ENCODE measurements at regions not wholly inside any gene's neighbourhood (a gene's known extent, or its start where the extent isn't known, plus 50 kb on each side); places are given as distances from the start of the nearest gene placed in this dataset.

DNA sequence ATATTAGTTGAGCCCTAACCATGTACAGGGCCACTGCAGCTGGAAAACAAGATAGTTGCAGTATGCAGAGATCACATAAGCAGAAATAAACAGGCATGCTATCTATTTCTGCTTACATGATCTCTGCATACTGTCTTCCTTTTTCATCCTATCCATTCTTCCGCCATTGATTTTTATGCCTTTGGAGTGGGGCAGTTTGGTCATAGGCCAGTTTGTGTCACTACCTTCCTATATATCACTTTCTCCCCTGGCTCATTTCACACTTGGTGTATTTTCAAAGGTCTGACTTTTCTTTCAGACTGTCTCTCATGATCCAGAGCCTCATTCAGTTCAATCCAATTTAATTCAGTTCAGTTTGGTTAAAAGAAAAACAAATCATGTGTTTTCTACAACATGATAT is 829.6 kb downstream of the KCNA4 start:
- Histone ChIP-seq H3K27ac (ENCODE audit: low read depth, low read length) (no peak overlapping the region), H3K9me3 (ENCODE audit: insufficient read depth, low read length) (no peaks in the 10 kb centered on the region), H3K4me3 (ENCODE audit: insufficient read depth, low read length, poor library complexity, severe bottlenecking) (no peak overlapping the region), H3K9me2 (replicated peaks; ENCODE audit: insufficient read depth, low read length) (no peaks in the 10 kb centered on the region), H4K20me1 (ENCODE audit: low read depth, low read length) (no peaks in the 10 kb centered on the region), H2AFZ (ENCODE audit: low read depth, low read length, severe bottlenecking) (no peak overlapping the region), H3F3A (ENCODE audit: insufficient read depth) (no peaks in the 10 kb centered on the region), H3K27me3 (ENCODE audit: low read length) (no peaks in the 10 kb centered on the region), H3K36me3 (ENCODE audit: low read length) (no peaks in the 10 kb centered on the region), H3K9ac (ENCODE audit: low read length) (no peak overlapping the region), H3K4me2 (ENCODE audit: low read depth, low read length, poor library complexity, severe bottlenecking) (no peak overlapping the region), H3K79me2 (ENCODE audit: insufficient read depth, low read length) (no peaks in the 10 kb centered on the region)
- TF ChIP-seq CTCF (IDR thresholded peaks at IDR 0.05; ENCODE audit: insufficient read depth, low read length, poor library complexity, severe bottlenecking) (no peak), EZH2phosphoT487 (conservative IDR thresholded peaks at IDR 0.05; ENCODE audit: low read length) (no peak)

DNA sequence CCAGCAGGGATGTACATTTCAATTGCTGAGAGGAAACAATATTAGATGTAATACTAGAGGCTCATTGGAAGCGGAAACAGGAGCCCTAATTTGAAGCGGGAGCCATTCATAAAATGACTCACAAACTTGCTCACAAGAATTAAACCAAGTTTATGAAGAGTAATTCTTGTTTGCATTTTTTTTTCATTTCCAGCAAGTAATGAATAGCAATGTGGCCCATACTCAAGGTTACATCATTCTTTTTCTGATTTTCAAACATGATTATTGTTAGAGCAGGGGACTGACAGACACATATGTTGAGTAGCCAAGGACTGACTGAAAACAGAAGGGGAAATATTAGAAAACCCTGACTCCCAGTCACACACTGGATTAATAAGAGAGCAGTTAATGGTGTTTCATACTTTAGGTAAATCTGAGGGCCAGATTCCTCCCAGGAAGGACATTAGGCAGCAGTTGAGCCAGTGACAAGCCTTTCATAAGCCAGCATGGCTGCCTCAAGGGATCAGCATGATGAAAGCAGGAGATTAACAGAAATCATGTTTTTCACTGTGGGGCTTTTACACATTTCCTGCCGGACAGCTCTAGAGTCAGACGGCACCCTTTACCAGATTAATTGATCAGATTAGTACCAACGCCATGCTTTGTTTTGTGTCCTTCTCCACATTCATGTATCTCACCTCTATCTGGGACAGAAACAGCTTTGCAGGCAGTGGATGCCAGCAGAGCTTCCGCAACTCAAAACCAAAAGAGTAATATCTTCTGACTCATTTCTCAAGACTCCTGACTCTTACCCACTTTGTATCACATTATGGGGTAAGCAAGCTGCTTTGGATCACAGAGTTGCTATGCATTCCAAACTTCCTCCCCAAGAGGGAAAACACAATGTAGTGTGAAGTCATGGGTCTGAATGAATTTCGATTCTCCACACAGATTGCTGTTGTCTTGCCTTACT is 831.6 kb downstream of the KCNA4 start:
- Histone ChIP-seq H3K36me3 (ENCODE audit: low read length) (no peaks in the 10 kb centered on the region), H3K4me3 (ENCODE audit: insufficient read depth, low read length, poor library complexity, severe bottlenecking) (no peak overlapping the region), H4K20me1 (ENCODE audit: low read depth, low read length) (no peaks in the 10 kb centered on the region), H2AFZ (ENCODE audit: low read depth, low read length, severe bottlenecking) (no peak overlapping the region), H3K27ac (ENCODE audit: low read depth, low read length) (no peak overlapping the region), H3F3A (ENCODE audit: insufficient read depth) (no peaks in the 10 kb centered on the region), H3K79me2 (ENCODE audit: insufficient read depth, low read length) (no peaks in the 10 kb centered on the region), H3K9me3 (ENCODE audit: insufficient read depth, low read length) (no peaks in the 10 kb centered on the region), H3K9ac (ENCODE audit: low read length) (no peak overlapping the region), H3K9me2 (replicated peaks; ENCODE audit: insufficient read depth, low read length) (no peaks in the 10 kb centered on the region), H3K4me2 (ENCODE audit: low read depth, low read length, poor library complexity, severe bottlenecking) (no peak overlapping the region), H3K27me3 (ENCODE audit: low read length) (no peaks in the 10 kb centered on the region)
- TF ChIP-seq EZH2phosphoT487 (conservative IDR thresholded peaks at IDR 0.05; ENCODE audit: low read length) (no peak), CTCF (IDR thresholded peaks at IDR 0.05; ENCODE audit: insufficient read depth, low read length, poor library complexity, severe bottlenecking) (no peak)

DNA sequence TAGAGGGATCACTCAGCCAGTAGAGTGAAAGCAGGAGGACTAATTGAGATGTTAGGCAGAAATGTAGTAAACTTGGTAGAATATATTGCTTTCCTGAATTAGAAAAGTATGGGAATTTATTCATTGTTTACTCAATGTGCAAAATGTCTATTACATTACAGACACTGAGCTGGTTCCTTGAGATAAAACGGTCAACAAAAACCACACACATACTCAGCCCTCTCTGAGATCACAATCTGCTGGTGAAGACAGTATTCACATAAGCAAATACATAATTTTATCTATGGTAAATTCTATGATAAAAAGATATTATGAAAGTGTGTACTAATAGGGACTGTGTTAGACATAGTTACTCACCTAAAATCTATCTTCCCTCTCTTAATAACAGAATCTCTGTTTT is 833.5 kb downstream of the KCNA4 start:
- H3K27ac ChIP-seq (ENCODE audit: low read depth, low read length) = no peak overlapping the region
- H3K36me3 ChIP-seq (ENCODE audit: low read length) = no peaks in the 10 kb centered on the region
- TF ChIP-seq CTCF (IDR thresholded peaks at IDR 0.05; ENCODE audit: insufficient read depth, low read length, poor library complexity, severe bottlenecking) = no peak
- no peak for TF ChIP-seq EZH2phosphoT487 (conservative IDR thresholded peaks at IDR 0.05; ENCODE audit: low read length)
- no peaks in the 10 kb centered on the region for H3K27me3 ChIP-seq (ENCODE audit: low read length)
- H3K79me2 ChIP-seq (ENCODE audit: insufficient read depth, low read length) = no peaks in the 10 kb centered on the region
- no peak overlapping the region for H2AFZ ChIP-seq (ENCODE audit: low read depth, low read length, severe bottlenecking)
- H3K9ac ChIP-seq (ENCODE audit: low read length) = no peak overlapping the region
- no peaks in the 10 kb centered on the region for H3K9me2 ChIP-seq (replicated peaks; ENCODE audit: insufficient read depth, low read length)
- no peaks in the 10 kb centered on the region for H4K20me1 ChIP-seq (ENCODE audit: low read depth, low read length)
- no peak overlapping the region for H3K4me3 ChIP-seq (ENCODE audit: insufficient read depth, low read length, poor library complexity, severe bottlenecking)
- no peak overlapping the region for H3K4me2 ChIP-seq (ENCODE audit: low read depth, low read length, poor library complexity, severe bottlenecking)
- no peaks in the 10 kb centered on the region for H3K9me3 ChIP-seq (ENCODE audit: insufficient read depth, low read length)
- H3F3A ChIP-seq (ENCODE audit: insufficient read depth) = no peaks in the 10 kb centered on the region

Data from SU-DHL-6 (cell line).